ENCODE measurements at regions not wholly inside any gene's neighbourhood (a gene's known extent, or its start where the extent isn't known, plus 50 kb on each side); places are given as distances from the start of the nearest gene placed in this dataset.

DNA sequence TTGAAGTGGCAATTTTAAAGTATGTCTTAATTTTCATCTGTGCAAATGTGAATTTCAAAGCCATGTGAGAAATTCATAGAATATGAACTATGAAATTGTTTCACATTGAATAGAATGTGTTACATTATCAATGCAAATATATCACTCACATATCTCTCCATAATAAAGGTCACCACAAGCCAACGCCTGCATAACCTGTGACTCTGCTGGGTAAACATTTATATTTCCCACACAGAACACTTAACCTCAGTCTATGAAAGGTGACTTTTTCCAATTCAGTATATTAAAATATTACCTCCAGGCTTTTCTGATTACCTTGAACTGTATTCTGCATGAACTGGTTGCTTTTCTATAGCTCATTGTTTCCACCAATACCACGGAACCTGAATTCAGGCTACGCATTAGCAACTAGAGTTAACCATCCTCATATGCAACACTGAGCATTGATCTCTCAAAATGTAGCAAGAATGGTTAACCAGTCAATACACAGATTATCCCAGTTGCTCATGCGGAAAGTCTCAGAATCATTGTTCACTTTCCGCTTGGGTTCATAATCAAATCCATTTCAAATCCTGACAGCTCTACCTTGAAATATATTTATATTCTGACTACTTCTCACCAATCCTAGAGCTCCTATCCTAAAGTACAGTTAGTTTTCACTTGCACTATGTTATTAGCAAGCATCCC lies 126.6 kb upstream of the TYRP1 start:
- Histone ChIP-seq H3K36me3 (no peaks in the 10 kb centered on the region), H3K4me3 (no peak overlapping the region), H3K9me3 (no peaks in the 10 kb centered on the region), H3K27ac (no peak overlapping the region), H3K27me3 (no peaks in the 10 kb centered on the region), H3K4me1 (no peaks in the 10 kb centered on the region)
- TF ChIP-seq POLR2AphosphoS5 (IDR thresholded peaks at IDR 0.05) (no peak), EP300 (IDR thresholded peaks at IDR 0.05; ENCODE audit: low read depth) (no peak), POLR2A (IDR thresholded peaks at IDR 0.05) (no peak)
- TF ChIP-seq, protein P1, sequence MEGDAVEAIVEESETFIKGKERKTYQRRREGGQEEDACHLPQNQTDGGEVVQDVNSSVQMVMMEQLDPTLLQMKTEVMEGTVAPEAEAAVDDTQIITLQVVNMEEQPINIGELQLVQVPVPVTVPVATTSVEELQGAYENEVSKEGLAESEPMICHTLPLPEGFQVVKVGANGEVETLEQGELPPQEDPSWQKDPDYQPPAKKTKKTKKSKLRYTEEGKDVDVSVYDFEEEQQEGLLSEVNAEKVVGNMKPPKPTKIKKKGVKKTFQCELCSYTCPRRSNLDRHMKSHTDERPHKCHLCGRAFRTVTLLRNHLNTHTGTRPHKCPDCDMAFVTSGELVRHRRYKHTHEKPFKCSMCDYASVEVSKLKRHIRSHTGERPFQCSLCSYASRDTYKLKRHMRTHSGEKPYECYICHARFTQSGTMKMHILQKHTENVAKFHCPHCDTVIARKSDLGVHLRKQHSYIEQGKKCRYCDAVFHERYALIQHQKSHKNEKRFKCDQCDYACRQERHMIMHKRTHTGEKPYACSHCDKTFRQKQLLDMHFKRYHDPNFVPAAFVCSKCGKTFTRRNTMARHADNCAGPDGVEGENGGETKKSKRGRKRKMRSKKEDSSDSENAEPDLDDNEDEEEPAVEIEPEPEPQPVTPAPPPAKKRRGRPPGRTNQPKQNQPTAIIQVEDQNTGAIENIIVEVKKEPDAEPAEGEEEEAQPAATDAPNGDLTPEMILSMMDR (IDR thresholded peaks at IDR 0.05): no peak
- DNase-seq: no peak
- 77 to 79% methylated on average over 5 of the region's 5 CpGs for WGBS, 2 donors (ENCODE audit: low coverage in 1 of 2)
- intact Hi-C loops (cut with DNase I; ENCODE audit: low total_unique reads) (no loop called here), in situ Hi-C loops (cut with MboI; ENCODE audit: low pct_ligation_motif_present in 1 of 4, low pct_unique_long_range_greater_than_20kb in 1 of 4, low sequenced_read_pairs in 3 of 4) (no loop called here)

DNA sequence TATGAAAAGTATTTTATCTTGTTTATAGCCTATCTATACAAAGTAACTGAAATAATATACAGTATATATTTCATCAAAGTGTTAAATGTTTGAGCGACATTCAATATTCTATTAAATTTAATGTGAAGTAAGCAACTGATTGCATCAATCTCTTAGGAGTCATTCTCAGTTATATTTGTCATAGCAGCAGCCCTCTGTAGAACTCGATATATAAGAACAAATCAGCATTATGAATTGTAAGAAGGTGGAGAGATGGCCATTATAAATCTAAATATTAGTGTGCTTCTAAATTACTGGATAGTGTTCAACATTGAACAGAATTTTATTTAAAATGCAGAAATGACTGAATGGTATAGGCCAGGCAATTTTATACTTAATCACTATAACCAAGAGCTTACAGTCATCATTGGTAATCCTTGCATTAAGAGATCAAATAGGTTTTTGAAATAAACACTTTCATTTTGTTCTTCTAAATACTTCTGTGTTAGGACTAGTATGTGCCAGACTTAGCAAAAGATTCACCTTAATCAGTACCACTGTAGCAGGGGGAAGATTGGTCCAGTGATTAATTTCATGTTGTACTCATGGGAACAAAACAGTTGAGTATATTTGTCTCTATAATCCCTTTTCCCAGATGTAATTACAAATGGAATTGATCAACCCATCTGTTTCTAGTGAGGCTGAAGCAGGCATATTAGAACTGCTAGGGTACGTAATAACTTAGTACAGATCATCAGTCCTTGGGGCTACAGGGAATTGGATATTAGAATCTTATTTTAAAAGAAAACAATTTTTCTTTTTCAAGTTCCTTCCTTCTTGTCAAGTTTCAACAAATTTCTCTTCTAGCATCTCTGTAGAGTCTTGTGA lies 108.3 kb upstream of the TYRP1 start:
- intact Hi-C loops (cut with DNase I; ENCODE audit: low total_unique reads): no loop called here

DNA sequence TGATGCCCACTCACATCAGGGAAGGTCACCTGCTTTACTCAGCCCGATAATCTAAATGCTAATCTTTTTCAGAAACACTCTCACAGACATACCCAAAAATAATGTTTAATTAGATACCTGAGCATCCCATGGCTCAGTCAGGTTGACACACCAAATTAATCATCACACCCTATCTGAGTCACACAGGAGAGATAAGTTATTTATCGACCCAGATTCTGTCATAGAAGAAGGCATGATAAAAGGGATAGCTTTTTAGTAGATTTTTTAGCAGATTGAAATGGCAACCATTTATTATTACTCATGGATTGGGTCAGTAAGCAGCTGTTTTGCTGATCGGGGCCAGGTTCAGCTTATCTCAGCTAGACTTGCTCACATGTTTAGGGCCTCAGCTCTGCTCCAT lies 97.8 kb upstream of the TYRP1 start:
- Histone ChIP-seq H3K27ac (no peak overlapping the region), H3K27me3 (no peaks in the 10 kb centered on the region), H3K9me3 (no peaks in the 10 kb centered on the region), H3K4me1 (no peaks in the 10 kb centered on the region), H3K36me3 (no peaks in the 10 kb centered on the region), H3K4me3 (no peak overlapping the region)
- intact Hi-C loops (cut with DNase I; ENCODE audit: low total_unique reads) (loop anchor here (5.0 kb wide), 1 partner anchor 318 kb away; no protein-coding TSS in a partner anchor), in situ Hi-C loops (cut with MboI; ENCODE audit: low pct_ligation_motif_present in 1 of 4, low pct_unique_long_range_greater_than_20kb in 1 of 4, low sequenced_read_pairs in 3 of 4) (no loop called here)
- DNase-seq: no peak
- WGBS, 2 donors (ENCODE audit: low coverage in 1 of 2): 79 to 83% methylated on average over 2 to 3 of the region's 3 CpGs
- no peak for TF ChIP-seq POLR2A (IDR thresholded peaks at IDR 0.05)
- TF ChIP-seq, protein P1 (IDR thresholded peaks at IDR 0.05): no peak
- no peak for TF ChIP-seq POLR2AphosphoS5 (IDR thresholded peaks at IDR 0.05)
- TF ChIP-seq EP300 (IDR thresholded peaks at IDR 0.05; ENCODE audit: low read depth): no peak

More for the DNA sequence above, 108.3 kb upstream of the TYRP1 start:
- no peaks in the 10 kb centered on the region for H3K36me3 ChIP-seq
- no peaks in the 10 kb centered on the region for H3K9me3 ChIP-seq
- no peaks in the 10 kb centered on the region for H3K4me1 ChIP-seq
- H3K27ac ChIP-seq: no peak overlapping the region
- WGBS, 2 donors (ENCODE audit: low coverage in 1 of 2): 90 to 91% methylated on average over 3 of the region's 3 CpGs
- H3K4me3 ChIP-seq: no peak overlapping the region
- DNase-seq: no peak
- in situ Hi-C loops (cut with MboI; ENCODE audit: low pct_ligation_motif_present in 1 of 4, low pct_unique_long_range_greater_than_20kb in 1 of 4, low sequenced_read_pairs in 3 of 4): no loop called here
- no peaks in the 10 kb centered on the region for H3K27me3 ChIP-seq
- TF ChIP-seq POLR2A (IDR thresholded peaks at IDR 0.05) (no peak), POLR2AphosphoS5 (IDR thresholded peaks at IDR 0.05) (no peak), EP300 (IDR thresholded peaks at IDR 0.05; ENCODE audit: low read depth) (no peak)

DNA sequence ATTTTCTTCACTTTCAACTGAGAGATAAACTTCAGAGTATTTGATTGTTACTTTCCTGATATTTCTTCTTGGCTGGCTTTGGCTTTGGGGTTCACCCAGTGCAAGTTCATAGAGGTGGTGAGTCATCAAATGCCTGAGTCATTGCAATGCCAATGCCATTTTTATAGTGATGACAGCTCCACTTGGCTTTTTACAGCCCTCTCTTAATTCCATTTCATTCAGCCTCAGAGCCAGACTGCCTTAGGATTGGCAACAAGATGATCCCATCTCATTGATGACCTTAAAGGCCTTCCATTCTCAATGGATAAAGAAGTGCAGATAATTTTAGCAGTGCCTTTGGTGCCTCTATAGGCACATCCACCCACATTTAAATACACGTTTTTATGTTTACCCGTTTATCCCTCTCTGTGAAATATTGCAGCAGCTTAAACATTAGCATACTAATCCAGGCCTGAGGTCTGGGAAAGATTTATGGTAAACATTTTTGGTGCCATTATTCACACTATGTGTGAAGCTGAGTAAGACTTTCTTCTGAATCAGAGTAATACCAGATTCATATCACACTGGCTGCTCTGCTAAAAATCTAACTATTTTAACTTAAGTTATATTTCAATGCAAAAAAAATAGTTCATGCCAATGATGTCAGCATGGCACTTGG lies 88.9 kb upstream of the TYRP1 start:
- intact Hi-C loops (cut with DNase I; ENCODE audit: low total_unique reads): no loop called here
- WGBS, 2 donors (ENCODE audit: low coverage in 1 of 2): 51 to 64% methylated on average over 2 of the region's 2 CpGs
- H3K9me3 ChIP-seq: no peaks in the 10 kb centered on the region
- DNase-seq: no peak
- no peak overlapping the region for H3K27ac ChIP-seq
- TF ChIP-seq POLR2AphosphoS5 (IDR thresholded peaks at IDR 0.05): no peak
- no peak for TF ChIP-seq POLR2A (IDR thresholded peaks at IDR 0.05)
- TF ChIP-seq EP300 (IDR thresholded peaks at IDR 0.05; ENCODE audit: low read depth): no peak
- TF ChIP-seq, protein P1 (IDR thresholded peaks at IDR 0.05): no peak
- no peak overlapping the region for H3K4me3 ChIP-seq
- in situ Hi-C loops (cut with MboI; ENCODE audit: low pct_ligation_motif_present in 1 of 4, low pct_unique_long_range_greater_than_20kb in 1 of 4, low sequenced_read_pairs in 3 of 4): no loop called here
- no peaks in the 10 kb centered on the region for H3K27me3 ChIP-seq
- H3K4me1 ChIP-seq: no peaks in the 10 kb centered on the region
- H3K36me3 ChIP-seq: no peaks in the 10 kb centered on the region

Measured in transverse colon (tissue), 4 donors.